Adrenal gland (tissue), 5 donors: ENCODE measurements at regions not wholly inside any gene's neighbourhood (a gene's known extent, or its start where the extent isn't known, plus 50 kb on each side); places are given as distances from the start of the nearest gene placed in this dataset.

Experiments
- CTCF ChIP-seq, 6 experiments: fragments of 450-650 bp in 4 of 6; fragments of 200-600 bp in 2 of 6; sonication (generic) in 1 of 6; IDR thresholded peaks; 1 replicate in 5 of 6; 2 replicates in 1 of 6; pipeline versions ENCODE4 v1.5.1 to v1.8.0; 2016 to 2021; ENCODE audit warnings: antibody characterized with exemption in 6 of 6, mild to moderate bottlenecking in 2 of 6, moderate library complexity in 1 of 6
- POLR2A ChIP-seq, 2 donors: fragments of 450-650 bp; IDR thresholded peaks; one replicate each; pipeline ENCODE4 v1.6.1; 2017; ENCODE audit warnings: antibody characterized with exemption in 2 of 2, mild to moderate bottlenecking in 2 of 2, moderate library complexity in 1 of 2
- donor health status: DM: no; HTN: no; CAD: no.

- TF ChIP-seq CTCF (IDR thresholded peaks at IDR 0.05) (no peak), POLR2A (IDR thresholded peaks at IDR 0.05) (no peak)
Observed at GRCh38 chr16:51271156-51271701, 120.2 kb upstream of the SALL1 start.
